IMR-90 (cell line): ENCODE measurements at regions not wholly inside any gene's neighbourhood (a gene's known extent, or its start where the extent isn't known, plus 50 kb on each side); places are given as distances from the start of the nearest gene placed in this dataset.

Experiments
- BHLHE40 ChIP-seq: fragments of 150-350 bp; IDR thresholded peaks from 2 replicates; pipeline ENCODE4 v1.6.1; 2016; ENCODE audit warnings: mild to moderate bottlenecking, low read depth, low read length
- CEBPB ChIP-seq: IDR thresholded peaks from 2 replicates; pipeline ENCODE4 v1.6.1; 2012; ENCODE audit warnings: low read depth, low read length, improper control_type of control experiment
- CHD1 ChIP-seq: IDR thresholded peaks from 2 replicates; pipeline ENCODE4 v1.6.1; 2012; ENCODE audit warnings: low read depth, low read length, improper control_type of control experiment
- MAFK ChIP-seq: IDR thresholded peaks from 2 replicates; pipeline ENCODE4 v1.6.1; 2012; ENCODE audit warnings: low read depth, low read length, improper control_type of control experiment
- MXI1 ChIP-seq: IDR thresholded peaks from 2 replicates; pipeline ENCODE4 v1.6.1; 2012; ENCODE audit warnings: low read depth, mild to moderate bottlenecking, low read length, moderate library complexity, borderline replicate concordance
- NFE2L2 ChIP-seq: fragments of 150-350 bp; IDR thresholded peaks from 2 replicates; pipeline ENCODE4 v1.6.1; 2016; ENCODE audit warnings: low read depth, mild to moderate bottlenecking, low read length
- POLR2A ChIP-seq: IDR thresholded peaks from 2 replicates; pipeline ENCODE4 v1.6.1; 2012; ENCODE audit warnings: mild to moderate bottlenecking, low read depth, low read length
- RAD21 ChIP-seq: IDR thresholded peaks from 2 replicates; pipeline ENCODE4 v1.6.1; 2012; ENCODE audit warnings: low read length, improper control_type of control experiment
- RCOR1 ChIP-seq: IDR thresholded peaks from 2 replicates; pipeline ENCODE4 v1.6.1; 2012; ENCODE audit warnings: mild to moderate bottlenecking, low read length, improper control_type of control experiment; ENCODE audit not compliant: insufficient replicate concordance
- RFX5 ChIP-seq: IDR thresholded peaks from 2 replicates; pipeline ENCODE4 v1.8.0; 2012; ENCODE audit warnings: low read depth, mild to moderate bottlenecking, low read length, moderate library complexity
- SMC3 ChIP-seq: fragments of 150-350 bp; IDR thresholded peaks from 2 replicates; pipeline ENCODE4 v1.6.1; 2016; ENCODE audit warnings: low read depth, mild to moderate bottlenecking, antibody characterized with exemption, low read length, moderate library complexity
- TF ChIP-seq, protein P1 (sequence below): conservative IDR thresholded peaks from 2 replicates; pipeline ENCODE4 v1.5.1; 2012; ENCODE audit warnings: mild to moderate bottlenecking, low read depth, low read length, improper control_type of control experiment
- TF ChIP-seq, protein P2 (sequence below): fragments of 150-350 bp; IDR thresholded peaks from 2 replicates; pipeline ENCODE4 v1.6.1; 2016; ENCODE audit warnings: low read depth, mild to moderate bottlenecking, low read length, moderate library complexity, borderline replicate concordance
- TF ChIP-seq, protein P3 (sequence below): fragments of 150-350 bp; IDR thresholded peaks from 2 replicates; pipeline ENCODE4 v1.6.1; 2017; ENCODE audit warnings: mild to moderate bottlenecking, antibody characterized with exemption, low read length, low read depth

DNA sequence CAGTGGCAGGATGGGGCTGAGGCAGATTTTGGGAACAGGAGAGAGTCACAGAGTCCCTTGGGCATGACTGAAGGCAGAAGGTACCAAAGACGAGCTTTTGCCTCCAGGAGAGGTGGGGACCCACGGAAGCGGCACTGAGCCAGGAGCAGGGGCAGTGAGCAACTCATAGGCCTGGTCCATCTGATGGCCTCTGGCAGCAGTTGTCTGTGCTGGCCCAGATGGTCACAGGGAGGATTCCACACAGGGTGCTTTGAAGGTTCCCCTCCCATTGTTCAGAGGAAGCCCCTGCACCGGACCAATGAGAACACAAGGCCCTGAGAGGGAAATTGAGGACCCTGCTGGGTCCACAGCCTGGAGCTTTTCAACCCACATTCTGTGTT is 360.3 kb upstream of the TNRC6C start:
- TF ChIP-seq, protein P1, sequence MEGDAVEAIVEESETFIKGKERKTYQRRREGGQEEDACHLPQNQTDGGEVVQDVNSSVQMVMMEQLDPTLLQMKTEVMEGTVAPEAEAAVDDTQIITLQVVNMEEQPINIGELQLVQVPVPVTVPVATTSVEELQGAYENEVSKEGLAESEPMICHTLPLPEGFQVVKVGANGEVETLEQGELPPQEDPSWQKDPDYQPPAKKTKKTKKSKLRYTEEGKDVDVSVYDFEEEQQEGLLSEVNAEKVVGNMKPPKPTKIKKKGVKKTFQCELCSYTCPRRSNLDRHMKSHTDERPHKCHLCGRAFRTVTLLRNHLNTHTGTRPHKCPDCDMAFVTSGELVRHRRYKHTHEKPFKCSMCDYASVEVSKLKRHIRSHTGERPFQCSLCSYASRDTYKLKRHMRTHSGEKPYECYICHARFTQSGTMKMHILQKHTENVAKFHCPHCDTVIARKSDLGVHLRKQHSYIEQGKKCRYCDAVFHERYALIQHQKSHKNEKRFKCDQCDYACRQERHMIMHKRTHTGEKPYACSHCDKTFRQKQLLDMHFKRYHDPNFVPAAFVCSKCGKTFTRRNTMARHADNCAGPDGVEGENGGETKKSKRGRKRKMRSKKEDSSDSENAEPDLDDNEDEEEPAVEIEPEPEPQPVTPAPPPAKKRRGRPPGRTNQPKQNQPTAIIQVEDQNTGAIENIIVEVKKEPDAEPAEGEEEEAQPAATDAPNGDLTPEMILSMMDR, result no peak
- TF ChIP-seq CHD1 (no peak), POLR2A (no peak), BHLHE40 (no peak), MXI1 (no peak), RFX5 (no peak), CEBPB (no peak), NFE2L2 (no peak), MAFK (no peak), RCOR1 (no peak), RAD21 (no peak), SMC3 (no peak)
- TF ChIP-seq, protein P2, sequence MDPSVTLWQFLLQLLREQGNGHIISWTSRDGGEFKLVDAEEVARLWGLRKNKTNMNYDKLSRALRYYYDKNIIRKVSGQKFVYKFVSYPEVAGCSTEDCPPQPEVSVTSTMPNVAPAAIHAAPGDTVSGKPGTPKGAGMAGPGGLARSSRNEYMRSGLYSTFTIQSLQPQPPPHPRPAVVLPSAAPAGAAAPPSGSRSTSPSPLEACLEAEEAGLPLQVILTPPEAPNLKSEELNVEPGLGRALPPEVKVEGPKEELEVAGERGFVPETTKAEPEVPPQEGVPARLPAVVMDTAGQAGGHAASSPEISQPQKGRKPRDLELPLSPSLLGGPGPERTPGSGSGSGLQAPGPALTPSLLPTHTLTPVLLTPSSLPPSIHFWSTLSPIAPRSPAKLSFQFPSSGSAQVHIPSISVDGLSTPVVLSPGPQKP, result no peak
- TF ChIP-seq, protein P3, sequence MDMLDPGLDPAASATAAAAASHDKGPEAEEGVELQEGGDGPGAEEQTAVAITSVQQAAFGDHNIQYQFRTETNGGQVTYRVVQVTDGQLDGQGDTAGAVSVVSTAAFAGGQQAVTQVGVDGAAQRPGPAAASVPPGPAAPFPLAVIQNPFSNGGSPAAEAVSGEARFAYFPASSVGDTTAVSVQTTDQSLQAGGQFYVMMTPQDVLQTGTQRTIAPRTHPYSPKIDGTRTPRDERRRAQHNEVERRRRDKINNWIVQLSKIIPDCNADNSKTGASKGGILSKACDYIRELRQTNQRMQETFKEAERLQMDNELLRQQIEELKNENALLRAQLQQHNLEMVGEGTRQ, result no peak
